ENCODE measurements at regions not wholly inside any gene's neighbourhood (a gene's known extent, or its start where the extent isn't known, plus 50 kb on each side); places are given as distances from the start of the nearest gene placed in this dataset.

- TF ChIP-seq, protein P1, sequence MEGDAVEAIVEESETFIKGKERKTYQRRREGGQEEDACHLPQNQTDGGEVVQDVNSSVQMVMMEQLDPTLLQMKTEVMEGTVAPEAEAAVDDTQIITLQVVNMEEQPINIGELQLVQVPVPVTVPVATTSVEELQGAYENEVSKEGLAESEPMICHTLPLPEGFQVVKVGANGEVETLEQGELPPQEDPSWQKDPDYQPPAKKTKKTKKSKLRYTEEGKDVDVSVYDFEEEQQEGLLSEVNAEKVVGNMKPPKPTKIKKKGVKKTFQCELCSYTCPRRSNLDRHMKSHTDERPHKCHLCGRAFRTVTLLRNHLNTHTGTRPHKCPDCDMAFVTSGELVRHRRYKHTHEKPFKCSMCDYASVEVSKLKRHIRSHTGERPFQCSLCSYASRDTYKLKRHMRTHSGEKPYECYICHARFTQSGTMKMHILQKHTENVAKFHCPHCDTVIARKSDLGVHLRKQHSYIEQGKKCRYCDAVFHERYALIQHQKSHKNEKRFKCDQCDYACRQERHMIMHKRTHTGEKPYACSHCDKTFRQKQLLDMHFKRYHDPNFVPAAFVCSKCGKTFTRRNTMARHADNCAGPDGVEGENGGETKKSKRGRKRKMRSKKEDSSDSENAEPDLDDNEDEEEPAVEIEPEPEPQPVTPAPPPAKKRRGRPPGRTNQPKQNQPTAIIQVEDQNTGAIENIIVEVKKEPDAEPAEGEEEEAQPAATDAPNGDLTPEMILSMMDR (IDR thresholded peaks at IDR 0.05) = no peak
- TF ChIP-seq POLR2AphosphoS5 (IDR thresholded peaks at IDR 0.05; ENCODE audit: low read depth, low read length) = no peak
These were observed 122.9 kb downstream of the BASP1 start for GRCh38 chr5:17340379-17340778.

Measured in Panc1 (cell line).